IPS-20b (cell line): ENCODE measurements at regions not wholly inside any gene's neighbourhood (a gene's known extent, or its start where the extent isn't known, plus 50 kb on each side); places are given as distances from the start of the nearest gene placed in this dataset.
"Not testable (repeated sequence)": the region's sequence is repeated elsewhere in the genome, so short reads cannot be mapped to it uniquely, and the experiment has no call there.

Experiments
- H3K27ac ChIP-seq: one replicate; pipeline ENCODE4 v1.5.1; 2013; ENCODE audit warnings: low read length
- H3K27me3 ChIP-seq: 2 replicates; pipeline ENCODE4 v1.6.1; 2013; ENCODE audit warnings: mild to moderate bottlenecking, low read length, inconsistent platforms; ENCODE audit not compliant: insufficient read depth
- H3K36me3 ChIP-seq: 2 replicates; pipeline ENCODE4 v1.6.1; 2013; ENCODE audit warnings: low read depth, mild to moderate bottlenecking, inconsistent platforms, low read length, moderate library complexity; ENCODE audit not compliant: insufficient read depth
- H3K4me1 ChIP-seq: 2 replicates; pipeline ENCODE4 v1.6.1; 2013; ENCODE audit warnings: mild to moderate bottlenecking, control low read depth, inconsistent platforms, low read length, moderate library complexity; ENCODE audit not compliant: insufficient read depth
- H3K4me3 ChIP-seq: 2 replicates; pipeline ENCODE4 v1.5.1; 2013; ENCODE audit warnings: mild to moderate bottlenecking, low read length, inconsistent platforms
- H3K9ac ChIP-seq: 2 replicates; pipeline ENCODE4 v1.6.1; 2013; ENCODE audit warnings: low read depth, mild to moderate bottlenecking, inconsistent platforms, low read length, moderate library complexity
- H3K9me3 ChIP-seq: 2 replicates; pipeline ENCODE4 v1.6.1; 2013; ENCODE audit warnings: mild to moderate bottlenecking, low read depth, low read length, inconsistent platforms; ENCODE audit not compliant: insufficient read depth

- no peak overlapping the region for H3K4me3 ChIP-seq
- H3K27ac ChIP-seq: no peak overlapping the region
- no peaks in the 10 kb centered on the region for H3K27me3 ChIP-seq
- H3K9me3 ChIP-seq: no peaks in the 10 kb centered on the region
- no peaks in the 10 kb centered on the region for H3K36me3 ChIP-seq
- no peak overlapping the region for H3K9ac ChIP-seq
- no peaks in the 10 kb centered on the region; the same call in 1 of the 2 replicates for H3K4me1 ChIP-seq
Measured at GRCh38 chr6:121678245-121678644, 242.8 kb downstream of the GJA1 start.

- Histone ChIP-seq H3K36me3 (no peaks in the 10 kb centered on the region), H3K4me1 (no peaks in the 10 kb centered on the region; the same call in 1 of the 2 replicates), H3K27me3 (no peaks in the 10 kb centered on the region), H3K4me3 (no peak overlapping the region), H3K27ac (no peak overlapping the region), H3K9me3 (no peaks in the 10 kb centered on the region), H3K9ac (no peak overlapping the region)
Measured at GRCh38 chr6:121680058-121680457, 244.6 kb downstream of the GJA1 start.

- H3K9ac ChIP-seq: no peak overlapping the region
- no peak overlapping the region for H3K4me3 ChIP-seq
- H3K27me3 ChIP-seq: no peaks in the 10 kb centered on the region
- H3K36me3 ChIP-seq: no peaks in the 10 kb centered on the region
- H3K9me3 ChIP-seq: no peaks in the 10 kb centered on the region
- no peaks in the 10 kb centered on the region; the same call in 1 of the 2 replicates for H3K4me1 ChIP-seq
- H3K27ac ChIP-seq: no peak overlapping the region
Measured at GRCh38 chr6:121682666-121683065, 247.2 kb downstream of the GJA1 start.

- not testable (repeated sequence) for H3K27ac ChIP-seq, H3K36me3 ChIP-seq, H3K4me3 ChIP-seq, H3K4me1 ChIP-seq, H3K27me3 ChIP-seq, H3K9me3 ChIP-seq, H3K9ac ChIP-seq
Measured at GRCh38 chr6:121685806-121686205, 250.4 kb downstream of the GJA1 start.

GRCh38 chr6:121686611-121687023 lies 251.2 kb downstream of the GJA1 start:
- Histone ChIP-seq H3K4me3 (no peak overlapping the region; the same call in 1 of the 2 replicates), H3K27ac (no peak overlapping the region), H3K9me3 (no peaks in the 10 kb centered on the region), H3K4me1 (no peaks in the 10 kb centered on the region), H3K36me3 (no peaks in the 10 kb centered on the region), H3K27me3 (no peaks in the 10 kb centered on the region), H3K9ac (no peak overlapping the region)

- no peaks in the 10 kb centered on the region for H3K4me1 ChIP-seq
- H3K9me3 ChIP-seq: no peaks in the 10 kb centered on the region
- no peak overlapping the region for H3K4me3 ChIP-seq
- no peak overlapping the region for H3K9ac ChIP-seq
- H3K27ac ChIP-seq: no peak overlapping the region
- H3K27me3 ChIP-seq: no peaks in the 10 kb centered on the region
- no peaks in the 10 kb centered on the region for H3K36me3 ChIP-seq
Measured at GRCh38 chr6:121688974-121689373, 253.5 kb downstream of the GJA1 start.

GRCh38 chr6:121691126-121691551 lies 255.7 kb downstream of the GJA1 start:
- no peaks in the 10 kb centered on the region for H3K27me3 ChIP-seq

GRCh38 chr6:121694389-121694788 lies 258.9 kb downstream of the GJA1 start:
- H3K27ac ChIP-seq: no peak overlapping the region
- no peak overlapping the region for H3K9ac ChIP-seq
- no peaks in the 10 kb centered on the region for H3K27me3 ChIP-seq
- no peak overlapping the region for H3K4me3 ChIP-seq
- H3K36me3 ChIP-seq: no peaks in the 10 kb centered on the region
- no peaks in the 10 kb centered on the region for H3K9me3 ChIP-seq
- H3K4me1 ChIP-seq: peaks cover 2% of the 10 kb centered on the region; the same call in 1 of the 2 replicates

More at GRCh38 chr6:121691126-121691551, 255.7 kb downstream of the GJA1 start:
- Histone ChIP-seq H3K4me3 (no peak overlapping the region), H3K27ac (no peak overlapping the region), H3K9ac (no peak overlapping the region), H3K36me3 (no peaks in the 10 kb centered on the region), H3K9me3 (no peaks in the 10 kb centered on the region), H3K4me1 (0 out of 2 replicates have a peak, but pooled peaks cover 2% of the 10 kb centered on the region)

GRCh38 chr6:121694801-121695251 lies 259.4 kb downstream of the GJA1 start:
- Histone ChIP-seq H3K9ac (no peak overlapping the region), H3K27me3 (no peaks in the 10 kb centered on the region), H3K36me3 (no peaks in the 10 kb centered on the region), H3K9me3 (no peaks in the 10 kb centered on the region), H3K4me3 (no peak overlapping the region), H3K27ac (no peak overlapping the region), H3K4me1 (peaks cover 2% of the 10 kb centered on the region; the same call in 1 of the 2 replicates)

- Histone ChIP-seq H3K9ac (no peak overlapping the region), H3K36me3 (no peaks in the 10 kb centered on the region), H3K4me1 (peaks cover 2% of the 10 kb centered on the region; the same call in 1 of the 2 replicates), H3K9me3 (no peaks in the 10 kb centered on the region), H3K4me3 (no peak overlapping the region), H3K27ac (no peak overlapping the region), H3K27me3 (no peaks in the 10 kb centered on the region)
Measured at GRCh38 chr6:121695329-121695728, 259.9 kb downstream of the GJA1 start.

GRCh38 chr6:121697921-121698320 lies 262.5 kb downstream of the GJA1 start:
- no peak overlapping the region for H3K4me3 ChIP-seq
- H3K36me3 ChIP-seq: no peaks in the 10 kb centered on the region
- H3K9ac ChIP-seq: no peak overlapping the region
- peaks cover 4% of the 10 kb centered on the region; the same call in 1 of the 2 replicates for H3K9me3 ChIP-seq
- H3K27ac ChIP-seq: no peak overlapping the region
- H3K4me1 ChIP-seq: peaks cover 2% of the 10 kb centered on the region; the same call in 1 of the 2 replicates
- no peaks in the 10 kb centered on the region for H3K27me3 ChIP-seq

- no peaks in the 10 kb centered on the region for H3K27me3 ChIP-seq
- no peaks in the 10 kb centered on the region for H3K36me3 ChIP-seq
- no peak overlapping the region for H3K27ac ChIP-seq
- peaks cover 2% of the 10 kb centered on the region; the same call in 1 of the 2 replicates for H3K4me1 ChIP-seq
- no peak overlapping the region for H3K9ac ChIP-seq
- H3K9me3 ChIP-seq: peaks cover 10% of the 10 kb centered on the region; the same call in 1 of the 2 replicates
- no peak overlapping the region for H3K4me3 ChIP-seq
Measured at GRCh38 chr6:121698617-121699016, 263.2 kb downstream of the GJA1 start.
